ENCODE measurements at regions not wholly inside any gene's neighbourhood (a gene's known extent, or its start where the extent isn't known, plus 50 kb on each side); places are given as distances from the start of the nearest gene placed in this dataset.

GRCh38 chr13:22665506-22665905 is 515.3 kb upstream of the SGCG start:
- H3K79me1 ChIP-seq (ENCODE audit: insufficient read depth, low read depth, low read length, poor library complexity, severe bottlenecking), result no peaks in the 10 kb centered on the region
- no peak for DNase-seq
- no peaks in the 10 kb centered on the region for H3K79me2 ChIP-seq (ENCODE audit: insufficient read depth, low read length)
- no CpG with 5 or more reads among the region's 2 CpGs for WGBS (ENCODE audit: extremely low coverage, insufficient read length, low lambda C conversion rate)
- no peak overlapping the region for H2BK120ac ChIP-seq (ENCODE audit: low read depth, low read length, poor library complexity, severe bottlenecking)
- no peak overlapping the region for H3K56ac ChIP-seq (ENCODE audit: insufficient read length, low read depth, low read length)
- no peak overlapping the region for H3K4ac ChIP-seq (ENCODE audit: low read depth, low read length)
- no peak overlapping the region for H3K14ac ChIP-seq (ENCODE audit: insufficient read depth, low read length)
- no peak overlapping the region for H4K8ac ChIP-seq (replicated peaks; ENCODE audit: insufficient read length, low read depth, low read length)
- no peak overlapping the region for H4K5ac ChIP-seq (ENCODE audit: insufficient read length, low read depth, low read length)
- H3K23me2 ChIP-seq (ENCODE audit: insufficient read length, low read depth, low read length, poor library complexity, severe bottlenecking), result no peaks in the 10 kb centered on the region
- H3K4me1 ChIP-seq (ENCODE audit: insufficient read depth, low read length), result no peaks in the 10 kb centered on the region
- H3K9me3 ChIP-seq (ENCODE audit: control insufficient read depth, low read depth, low read length), result no peaks in the 10 kb centered on the region
- Mint-ChIP-seq H3K9me3 (no peaks in the 10 kb centered on the region), H3K4me1 (peaks cover 0 to 2% of the 10 kb centered on the region in 2 experiments; a peak in 1 of 4 replicates), H3K27ac (no peak overlapping the region), H3K36me3 (ENCODE audit: insufficient read depth in 1 of 3, low read depth in 3 of 3) (no peaks in the 10 kb centered on the region; a peak in 1 of 7 replicates), H3K4me3 (no peak overlapping the region), H3K27me3 (ENCODE audit: low read depth) (no peaks in the 10 kb centered on the region)
- TF ChIP-seq, protein P1, sequence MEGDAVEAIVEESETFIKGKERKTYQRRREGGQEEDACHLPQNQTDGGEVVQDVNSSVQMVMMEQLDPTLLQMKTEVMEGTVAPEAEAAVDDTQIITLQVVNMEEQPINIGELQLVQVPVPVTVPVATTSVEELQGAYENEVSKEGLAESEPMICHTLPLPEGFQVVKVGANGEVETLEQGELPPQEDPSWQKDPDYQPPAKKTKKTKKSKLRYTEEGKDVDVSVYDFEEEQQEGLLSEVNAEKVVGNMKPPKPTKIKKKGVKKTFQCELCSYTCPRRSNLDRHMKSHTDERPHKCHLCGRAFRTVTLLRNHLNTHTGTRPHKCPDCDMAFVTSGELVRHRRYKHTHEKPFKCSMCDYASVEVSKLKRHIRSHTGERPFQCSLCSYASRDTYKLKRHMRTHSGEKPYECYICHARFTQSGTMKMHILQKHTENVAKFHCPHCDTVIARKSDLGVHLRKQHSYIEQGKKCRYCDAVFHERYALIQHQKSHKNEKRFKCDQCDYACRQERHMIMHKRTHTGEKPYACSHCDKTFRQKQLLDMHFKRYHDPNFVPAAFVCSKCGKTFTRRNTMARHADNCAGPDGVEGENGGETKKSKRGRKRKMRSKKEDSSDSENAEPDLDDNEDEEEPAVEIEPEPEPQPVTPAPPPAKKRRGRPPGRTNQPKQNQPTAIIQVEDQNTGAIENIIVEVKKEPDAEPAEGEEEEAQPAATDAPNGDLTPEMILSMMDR (conservative IDR thresholded peaks at IDR 0.05), result no peak
- H2BK20ac ChIP-seq (ENCODE audit: low read depth, low read length, poor library complexity, severe bottlenecking), result no peak overlapping the region
- H3T11ph ChIP-seq (ENCODE audit: low read length), result no peak overlapping the region
- H3K18ac ChIP-seq (ENCODE audit: insufficient read length, low read depth, low read length), result no peak overlapping the region
- no peak overlapping the region for H2AFZ ChIP-seq (ENCODE audit: low read length)
- H3K23ac ChIP-seq (ENCODE audit: insufficient read length, low read depth, low read length), result no peak overlapping the region
- no peaks in the 10 kb centered on the region for H4K20me1 ChIP-seq (ENCODE audit: control insufficient read depth, insufficient read depth, insufficient read length)
- no peaks in the 10 kb centered on the region for H3K27me3 ChIP-seq (ENCODE audit: insufficient read depth, low read length)
- H3K4me2 ChIP-seq (ENCODE audit: insufficient read depth, insufficient read length, low read length), result no peak overlapping the region
- no peak overlapping the region for H3K9ac ChIP-seq (ENCODE audit: extremely low read depth, insufficient read length, low read length)
- no peak overlapping the region for H2BK5ac ChIP-seq (ENCODE audit: insufficient read length, low read length)
- no peak overlapping the region for H4K91ac ChIP-seq (ENCODE audit: insufficient read length, low read depth, low read length)
- no peak overlapping the region for H3K27ac ChIP-seq (ENCODE audit: insufficient read length, low read depth, low read length)
- H2BK15ac ChIP-seq (ENCODE audit: low read depth, low read length), result no peak overlapping the region
- no peak overlapping the region for H2AK5ac ChIP-seq (ENCODE audit: insufficient read length, low read length)
- no peak overlapping the region for H2BK12ac ChIP-seq (ENCODE audit: insufficient read length, low read depth, low read length)
